C1 segment of cervical spinal cord (tissue), 14 donors: ENCODE measurements at regions not wholly inside any gene's neighbourhood (a gene's known extent, or its start where the extent isn't known, plus 50 kb on each side); places are given as distances from the start of the nearest gene placed in this dataset.

Experiments
- DNase-seq, 14 donors: peaks; one replicate each; lab custom pipeline; 2025; lab: John Stamatoyannopoulos, UW

DNA sequence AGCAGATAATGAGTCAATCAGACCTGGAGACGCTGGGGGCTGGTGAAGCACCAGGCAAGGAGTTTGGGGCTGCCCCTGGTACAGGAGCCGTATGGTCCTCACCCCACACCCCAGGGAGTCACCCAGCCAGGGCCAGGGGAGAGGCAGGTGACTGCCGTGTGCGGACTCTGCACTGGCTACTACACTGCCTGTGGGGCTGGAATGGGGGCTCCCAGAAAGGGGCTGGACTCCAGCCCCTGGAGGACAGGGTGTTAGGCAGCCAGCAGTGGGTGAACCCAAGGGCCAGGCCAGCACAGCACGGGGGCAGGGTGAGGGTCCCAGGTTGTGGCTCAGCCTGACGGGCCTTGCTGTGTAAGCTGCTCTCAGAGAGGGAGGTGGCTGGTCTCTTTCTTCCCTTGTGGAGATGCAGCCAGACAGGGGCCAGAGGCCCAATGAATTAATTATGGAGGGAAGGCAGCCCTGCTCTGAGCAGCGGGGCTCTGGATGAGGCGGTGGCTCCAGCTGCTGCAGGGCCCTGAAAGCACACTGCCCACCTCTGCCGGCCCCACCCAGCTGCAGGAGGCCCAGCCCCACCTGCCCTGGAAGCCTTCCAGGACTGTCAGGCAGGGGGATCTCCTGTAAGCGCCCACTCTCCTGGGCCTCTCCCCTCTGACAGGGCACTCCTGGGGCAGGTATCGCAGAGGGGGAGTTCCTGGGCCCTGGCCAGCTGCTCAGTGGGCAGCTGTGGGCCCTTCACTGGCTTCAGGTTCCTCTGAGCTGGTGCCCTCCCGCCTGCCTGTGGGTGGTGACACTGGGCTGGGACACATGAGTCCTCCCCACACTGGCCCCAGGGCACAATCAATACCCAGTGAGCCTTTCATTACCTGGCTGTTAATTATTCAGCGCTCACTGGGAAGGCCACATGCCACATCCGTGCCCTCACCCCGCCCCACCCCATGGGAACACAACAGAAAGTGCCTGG lies 142.5 kb upstream of the C14orf180 start:
- DNase-seq = no peak

DNA sequence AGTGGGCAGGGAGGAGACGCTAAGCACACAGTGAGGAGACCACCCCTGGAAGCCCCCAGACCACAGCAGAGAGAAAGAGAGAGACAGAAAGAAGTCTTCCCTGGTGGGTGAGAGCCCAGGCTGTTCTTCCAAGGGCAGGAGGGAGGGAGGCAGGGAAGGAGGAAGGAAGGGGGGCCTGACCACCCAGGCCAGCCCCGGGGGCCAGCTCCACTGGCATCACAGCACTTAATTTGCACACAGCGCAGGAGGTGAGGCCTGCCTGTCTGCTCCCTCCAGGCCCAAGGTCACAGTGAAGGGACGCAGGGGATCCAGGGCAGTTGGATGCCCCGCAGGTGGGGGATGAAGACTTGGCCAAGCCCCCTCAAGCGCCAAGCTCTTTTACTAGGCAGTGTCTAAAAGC lies 141.9 kb upstream of the C14orf180 start:
- DNase-seq = no peak

GRCh38 chr14:104438166-104438887 lies 141.2 kb upstream of the C14orf180 start:
- no peak for DNase-seq

DNA sequence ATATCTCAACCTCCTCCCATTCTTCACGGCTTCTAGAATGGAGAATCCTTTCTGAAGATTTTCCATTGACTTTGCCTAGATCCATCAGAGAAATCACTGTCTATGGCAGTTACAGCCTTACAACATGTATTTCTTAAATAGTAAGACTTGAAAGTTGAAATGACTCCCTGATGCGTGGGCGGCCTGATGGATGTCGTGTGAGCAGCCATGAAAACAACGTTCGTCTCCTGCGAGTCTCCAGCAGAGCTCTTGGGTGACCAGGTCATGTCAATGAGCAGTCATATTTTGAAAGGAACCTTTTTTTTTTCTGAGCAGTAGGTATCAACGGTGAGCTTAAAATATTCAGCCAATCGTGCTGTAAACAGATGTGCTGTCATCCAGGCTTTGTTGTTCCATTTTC lies 139.9 kb upstream of the C14orf180 start:
- no peak for DNase-seq

GRCh38 chr14:104440297-104440956 lies 139.1 kb upstream of the C14orf180 start:
- DNase-seq = no peak

DNA sequence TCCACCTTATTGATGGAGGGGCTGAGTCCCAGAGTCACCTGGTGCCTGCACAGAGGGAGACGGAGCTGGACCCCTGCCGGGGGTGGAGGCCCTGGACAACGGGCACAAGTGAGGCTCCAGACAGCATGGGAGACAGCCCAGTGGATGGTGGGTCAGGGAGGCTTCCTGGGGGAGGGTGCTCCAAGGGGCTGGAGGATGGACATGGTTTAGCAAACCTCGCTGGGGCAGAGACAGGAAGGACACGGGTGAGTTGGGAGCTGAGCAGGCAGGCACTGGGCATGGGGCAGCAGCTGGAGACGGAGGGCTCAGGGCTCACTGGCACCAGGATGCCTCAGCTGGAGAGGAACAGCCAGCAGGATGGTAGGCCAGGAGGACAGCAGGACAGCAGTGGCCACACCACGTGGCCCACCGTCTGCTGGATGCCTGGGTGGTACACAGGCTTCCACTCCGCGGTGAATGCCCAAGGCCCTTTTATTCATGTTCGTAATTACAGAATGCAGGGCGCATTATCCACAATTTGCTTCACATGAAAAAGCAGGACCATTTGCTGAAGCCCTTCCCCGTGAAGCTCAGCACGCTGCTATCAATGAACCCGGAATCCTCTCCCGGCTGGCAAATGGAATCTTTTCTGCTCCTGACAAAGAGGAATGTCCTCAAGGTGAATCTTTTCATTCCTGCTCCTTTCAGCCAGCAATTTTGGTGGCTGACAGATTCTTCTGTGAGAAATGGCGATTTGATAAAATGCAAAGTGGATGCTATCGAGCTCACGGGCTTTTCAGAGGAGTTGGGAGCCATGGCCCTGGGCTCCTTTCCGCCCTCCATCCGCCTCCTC lies 138.1 kb upstream of the C14orf180 start:
- no peak for DNase-seq

DNA sequence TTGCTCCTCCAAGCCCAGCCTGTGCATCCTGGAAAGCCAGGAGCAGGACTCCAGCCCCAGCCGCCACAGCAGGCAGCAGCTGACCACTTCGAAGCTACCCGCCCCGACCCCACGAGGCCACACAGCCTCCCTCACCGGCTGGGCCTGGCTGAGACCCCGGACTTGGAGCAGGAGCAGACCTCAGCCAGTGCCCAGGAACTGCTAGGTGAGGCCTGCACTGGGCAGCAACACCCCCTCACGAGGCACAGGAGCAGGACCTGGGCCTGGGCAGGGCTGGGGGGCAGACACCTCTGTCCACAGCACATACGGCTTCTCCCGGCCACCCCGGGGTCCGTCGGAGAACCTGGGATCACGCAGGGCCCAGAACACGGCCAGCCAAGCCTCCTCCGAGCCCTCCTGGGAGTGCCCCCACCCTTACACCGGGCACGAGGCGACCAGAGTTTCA lies 137.4 kb upstream of the C14orf180 start:
- no peak for DNase-seq

GRCh38 chr14:104442631-104443390 lies 136.8 kb upstream of the C14orf180 start:
- DNase-seq = no peak

DNA sequence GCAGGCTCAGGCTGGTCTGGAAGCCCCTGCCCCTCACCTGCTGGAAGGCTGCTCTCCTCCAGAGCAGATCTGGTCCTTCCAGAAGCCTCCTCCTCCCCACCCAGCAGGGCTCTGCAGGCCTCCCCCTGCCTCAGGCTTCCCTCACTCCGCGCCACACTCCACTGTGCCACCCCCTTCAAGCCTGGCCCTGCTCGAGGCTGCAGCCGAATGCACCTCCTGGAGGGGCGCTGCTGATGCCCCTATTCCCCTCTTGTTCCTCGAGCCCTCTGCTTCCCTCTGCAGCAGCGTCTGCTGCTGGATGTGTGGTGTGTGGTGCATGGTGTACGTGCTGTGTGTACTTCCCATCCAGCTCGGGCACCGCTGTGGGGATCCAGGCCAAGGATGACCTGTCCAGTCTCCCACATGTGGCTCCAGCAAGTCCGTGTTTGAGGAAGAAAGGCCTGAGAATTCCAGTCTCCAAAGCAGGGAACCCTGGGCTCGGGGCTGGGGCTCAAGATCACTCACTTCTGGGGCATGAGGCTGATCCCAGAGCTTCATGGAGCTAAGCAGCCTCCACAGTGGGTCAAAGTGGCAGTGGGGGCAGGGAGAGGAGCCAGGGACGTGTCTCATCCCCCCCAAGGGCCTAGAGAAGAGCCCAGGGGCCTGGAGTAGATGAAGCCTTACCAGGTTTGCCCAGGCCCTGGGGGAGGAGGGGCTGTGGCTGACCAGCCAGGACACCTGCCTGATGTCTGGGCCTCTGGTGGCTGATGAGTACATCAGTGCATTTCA lies 136.0 kb upstream of the C14orf180 start:
- no peak for DNase-seq

- DNase-seq = no peak
These were observed 135.2 kb upstream of the C14orf180 start for GRCh38 chr14:104444159-104445030.

DNA sequence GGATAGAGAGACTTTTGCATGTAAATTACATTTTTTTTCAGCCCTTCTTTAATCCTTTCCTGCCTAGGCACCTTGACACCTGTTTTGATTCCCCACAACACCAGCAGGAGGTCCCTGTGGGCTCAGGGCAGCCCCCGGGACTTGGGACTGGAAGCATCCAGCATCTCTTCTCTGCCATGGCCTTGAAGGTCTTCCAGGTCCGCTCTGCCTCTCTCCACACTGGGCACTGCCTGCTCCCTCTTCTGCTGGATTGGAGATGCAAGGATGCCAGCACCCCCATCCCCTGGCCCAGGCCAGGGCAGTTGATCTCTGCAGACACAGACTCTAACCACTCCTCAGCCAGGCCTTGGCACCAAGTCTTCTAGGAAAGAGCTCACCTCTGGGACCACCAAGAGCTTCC lies 134.5 kb upstream of the C14orf180 start:
- no peak for DNase-seq

- DNase-seq = no peak
These were observed 133.7 kb upstream of the C14orf180 start for GRCh38 chr14:104445832-104446381.

DNA sequence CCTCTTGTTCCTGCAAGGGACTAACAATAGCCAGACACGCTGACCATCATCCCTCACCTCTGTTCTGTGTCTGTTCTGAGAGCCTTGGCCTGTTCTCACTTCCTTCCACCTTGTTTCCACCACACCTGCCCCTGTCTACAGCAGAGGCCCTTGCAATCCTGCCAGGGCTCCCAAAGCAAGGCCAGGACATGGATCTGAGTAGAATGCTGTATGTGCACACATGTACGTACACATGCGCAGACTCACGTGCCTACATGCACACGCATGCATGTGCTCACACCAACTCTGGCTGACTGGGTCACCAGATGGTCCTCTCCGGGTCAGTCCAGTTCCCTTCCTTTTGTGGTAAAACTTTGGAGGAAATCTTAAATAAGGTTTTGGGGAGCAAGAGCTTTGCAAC lies 133.0 kb upstream of the C14orf180 start:
- DNase-seq = no peak

- DNase-seq = no peak
These were observed 131.8 kb upstream of the C14orf180 start for GRCh38 chr14:104447750-104448149.

DNA sequence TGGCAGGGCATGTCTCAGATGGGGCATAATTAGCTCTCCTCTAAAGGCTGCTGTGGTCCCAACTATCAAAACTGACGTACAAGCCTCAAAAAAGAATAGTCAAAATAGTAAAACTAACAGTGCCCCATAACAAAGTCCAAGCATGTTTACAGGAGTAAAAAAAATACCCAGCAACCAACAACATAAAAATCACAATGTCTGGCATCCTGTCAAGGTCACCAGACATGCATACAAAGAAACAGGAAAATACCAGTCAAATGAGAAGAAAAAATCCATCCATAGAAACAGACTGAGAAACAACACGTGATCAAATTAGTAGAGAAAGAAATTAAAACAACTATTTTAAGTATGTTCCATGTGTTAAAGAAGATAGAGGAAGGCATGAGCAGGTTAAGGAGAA lies 131.2 kb upstream of the C14orf180 start:
- no peak for DNase-seq

- no peak for DNase-seq
These were observed 130.8 kb upstream of the C14orf180 start for GRCh38 chr14:104448721-104449120.

- DNase-seq = no peak
These were observed 128.7 kb upstream of the C14orf180 start for GRCh38 chr14:104450811-104451401.

- DNase-seq = no peak
These were observed 128.1 kb upstream of the C14orf180 start for GRCh38 chr14:104451474-104451873.
